ENCODE measurements at regions not wholly inside any gene's neighbourhood (a gene's known extent, or its start where the extent isn't known, plus 50 kb on each side); places are given as distances from the start of the nearest gene placed in this dataset.

- TF ChIP-seq FOXM1 (IDR thresholded peaks at IDR 0.05; ENCODE audit: borderline replicate concordance) = no peak
- TF ChIP-seq FOXK2 (IDR thresholded peaks at IDR 0.05) = no peak
These were observed 174.6 kb downstream of the HLX start for GRCh38 chr1:221053889-221054288.

Data from HEK293T (cell line).